GM21529 (cell line): ENCODE measurements at regions not wholly inside any gene's neighbourhood (a gene's known extent, or its start where the extent isn't known, plus 50 kb on each side); places are given as distances from the start of the nearest gene placed in this dataset.

Experiments
- ATAC-seq: cut with Tn5 transposase; IDR thresholded peaks from one replicate; pipeline ENCODE4 v1.9.1; 2021; ENCODE audit not compliant: unreplicated experiment

- ATAC-seq: no peak
These were observed 51.0 kb upstream of the VEGFC start for GRCh38 chr4:176843710-176844109.

DNA sequence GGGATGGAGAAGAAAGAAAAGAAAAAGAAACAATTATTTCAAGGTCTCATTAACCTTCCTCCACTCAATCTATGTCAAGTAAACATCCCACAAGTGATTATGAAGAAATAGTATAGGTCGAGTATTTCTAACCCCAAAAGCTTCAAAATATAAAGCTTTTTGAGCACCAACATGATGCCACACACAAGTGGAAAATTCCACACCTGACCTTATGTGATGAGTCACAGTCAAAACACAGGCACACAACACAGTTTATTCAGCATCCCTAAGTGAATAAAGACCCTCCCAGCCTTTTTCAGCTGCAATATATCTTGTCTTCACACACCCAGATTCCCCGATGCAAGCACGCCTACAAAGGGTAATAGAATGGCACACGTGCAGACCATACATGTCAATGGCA lies 51.7 kb upstream of the VEGFC start:
- ATAC-seq: no peak

DNA sequence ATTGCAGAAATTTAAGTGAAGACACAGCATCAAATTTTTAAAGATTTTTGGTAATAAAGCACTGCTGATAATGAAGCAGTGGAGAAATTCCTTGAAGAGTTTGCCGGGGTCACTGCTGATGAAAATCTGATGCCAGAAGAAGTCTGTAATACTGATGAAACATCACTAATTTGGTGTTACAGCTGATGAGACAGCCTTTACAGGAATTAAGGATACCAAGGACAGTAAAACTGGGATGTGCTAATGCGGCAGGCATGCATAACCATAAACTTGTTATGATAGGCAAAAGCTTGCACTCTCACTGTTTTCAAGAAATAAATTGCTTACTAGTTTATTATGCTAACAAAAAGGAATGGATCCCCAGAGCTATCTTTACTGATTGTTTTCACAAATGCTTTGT lies 52.9 kb upstream of the VEGFC start:
- no peak for ATAC-seq

DNA sequence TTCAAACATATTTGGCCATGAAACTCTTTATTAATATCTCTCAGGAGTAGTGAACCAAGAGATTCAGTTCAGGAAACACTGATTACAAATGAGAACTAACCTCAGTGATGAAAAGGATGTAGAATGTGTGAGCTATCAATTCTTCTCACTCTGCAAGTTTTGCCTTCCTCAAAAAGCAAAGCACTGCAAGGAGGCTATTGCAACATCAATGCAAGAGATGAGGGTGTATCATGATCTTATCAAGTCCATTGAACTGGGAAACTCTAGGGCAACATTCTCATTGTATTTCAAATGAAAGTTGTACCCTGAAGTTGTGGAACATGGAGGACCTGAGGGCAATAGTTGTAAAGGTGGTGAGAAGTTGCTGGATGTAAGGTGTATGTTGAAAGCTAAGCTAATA lies 56.4 kb upstream of the VEGFC start:
- ATAC-seq: no peak

DNA sequence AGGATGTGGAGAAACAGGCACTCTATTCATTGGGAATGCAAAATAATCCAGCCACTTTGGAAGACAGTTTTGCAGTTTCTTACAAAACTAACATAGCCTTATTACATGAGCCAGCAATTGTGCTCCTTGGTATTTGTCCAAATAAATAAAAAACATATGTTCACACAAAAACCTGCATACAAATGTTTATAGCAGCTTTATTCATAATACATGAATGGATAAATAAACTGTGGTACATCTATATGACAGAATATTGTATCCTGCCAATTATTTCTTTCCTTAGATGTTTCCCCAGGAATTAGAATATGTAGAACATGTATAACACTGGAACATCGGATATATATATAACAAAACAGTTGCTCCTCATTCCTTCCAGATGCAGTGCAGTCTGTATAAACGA lies 57.7 kb upstream of the VEGFC start:
- ATAC-seq: no peak

DNA sequence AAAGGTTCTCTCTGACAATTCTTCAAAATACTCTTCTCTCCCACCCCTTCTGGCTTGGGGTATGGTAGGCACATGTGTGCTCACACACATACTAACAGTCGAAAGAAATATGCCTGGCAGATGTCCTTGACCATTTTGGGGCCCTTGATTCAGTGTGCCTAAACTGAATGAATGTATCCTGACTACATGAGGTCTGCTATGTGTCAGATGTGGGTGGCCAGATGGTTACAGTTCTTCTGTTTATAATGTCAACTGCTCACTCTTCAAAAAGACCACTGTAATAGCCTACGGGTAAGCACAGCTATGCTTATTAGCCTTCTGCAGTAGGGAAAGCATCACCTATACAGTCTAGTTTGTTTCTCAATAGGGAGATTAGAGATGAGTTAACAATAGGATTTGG lies 63.7 kb upstream of the VEGFC start:
- ATAC-seq: no peak

DNA sequence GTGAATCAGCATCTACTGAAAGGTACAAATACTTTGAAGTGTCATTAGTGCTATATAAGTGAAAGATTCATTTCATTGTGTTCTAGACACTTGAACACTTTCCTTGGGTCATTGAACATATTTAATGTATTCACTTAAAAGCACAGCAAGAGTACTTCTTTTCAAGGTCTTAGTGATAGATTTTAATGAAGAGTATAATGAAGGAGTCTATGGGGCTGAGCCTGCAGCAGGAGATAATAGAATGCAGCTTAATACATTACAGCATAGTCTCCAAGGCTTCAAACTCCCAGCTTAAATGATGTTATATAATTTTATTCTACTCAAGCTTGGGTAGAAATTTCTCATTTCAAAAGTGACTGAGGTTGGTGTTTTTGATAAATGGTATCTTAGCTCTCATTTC lies 66.1 kb upstream of the VEGFC start:
- no peak for ATAC-seq

- no peak for ATAC-seq
These were observed 71.5 kb upstream of the VEGFC start for GRCh38 chr4:176864238-176864637.

GRCh38 chr4:176868676-176869075 lies 76.0 kb upstream of the VEGFC start:
- no peak for ATAC-seq

DNA sequence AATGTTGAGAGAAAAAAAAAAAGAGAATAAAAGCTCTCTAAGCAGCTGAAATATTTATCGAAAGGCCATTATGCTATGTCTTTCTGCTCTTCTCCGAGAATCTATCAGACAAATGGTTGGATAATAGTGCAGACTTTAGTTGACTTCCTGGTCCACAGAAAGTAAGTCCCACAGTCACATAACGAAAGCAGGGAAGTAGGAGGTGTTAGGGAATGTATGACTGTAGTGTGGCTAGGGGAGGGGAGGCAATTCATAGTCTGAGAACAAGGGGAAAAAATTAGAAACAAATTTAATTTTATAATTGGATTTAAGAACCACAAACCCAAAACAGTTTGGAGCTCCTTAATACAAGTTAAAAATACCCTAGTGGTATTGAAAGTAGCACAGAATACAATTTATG lies 79.7 kb upstream of the VEGFC start:
- no peak for ATAC-seq

DNA sequence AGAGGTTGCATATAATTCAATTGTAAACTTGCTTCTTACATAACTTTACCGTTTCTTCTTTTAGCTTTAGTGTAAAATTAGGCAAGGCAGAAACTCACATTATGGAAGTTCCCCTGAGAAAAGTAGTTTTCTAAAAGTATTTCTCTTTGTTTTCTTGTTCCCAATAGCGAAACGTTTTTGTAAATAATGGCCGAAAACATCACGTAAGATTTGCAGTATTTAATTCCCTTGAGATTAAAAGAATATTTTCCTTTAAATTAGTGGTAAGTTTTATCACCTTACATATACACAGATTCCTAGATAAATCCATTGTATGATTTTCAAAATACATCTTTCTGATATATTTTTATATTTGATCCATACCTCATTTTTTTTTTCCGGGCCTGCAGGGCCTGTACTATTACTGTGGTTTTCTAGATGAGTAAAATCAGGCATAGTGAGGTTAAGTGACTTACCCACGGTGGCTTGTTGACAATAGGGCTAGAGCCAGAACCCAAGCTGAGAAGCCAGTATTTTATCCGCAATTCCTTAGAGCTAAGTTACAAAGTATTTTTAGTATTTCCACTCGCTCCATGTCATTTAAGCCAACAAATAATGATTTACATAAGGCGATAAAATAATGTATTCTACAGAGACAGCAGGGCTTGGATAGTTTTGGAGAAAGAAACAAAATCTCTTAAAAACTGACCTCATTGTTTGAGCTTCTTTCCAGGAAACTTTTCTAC lies 82.2 kb upstream of the VEGFC start:
- no peak for ATAC-seq

DNA sequence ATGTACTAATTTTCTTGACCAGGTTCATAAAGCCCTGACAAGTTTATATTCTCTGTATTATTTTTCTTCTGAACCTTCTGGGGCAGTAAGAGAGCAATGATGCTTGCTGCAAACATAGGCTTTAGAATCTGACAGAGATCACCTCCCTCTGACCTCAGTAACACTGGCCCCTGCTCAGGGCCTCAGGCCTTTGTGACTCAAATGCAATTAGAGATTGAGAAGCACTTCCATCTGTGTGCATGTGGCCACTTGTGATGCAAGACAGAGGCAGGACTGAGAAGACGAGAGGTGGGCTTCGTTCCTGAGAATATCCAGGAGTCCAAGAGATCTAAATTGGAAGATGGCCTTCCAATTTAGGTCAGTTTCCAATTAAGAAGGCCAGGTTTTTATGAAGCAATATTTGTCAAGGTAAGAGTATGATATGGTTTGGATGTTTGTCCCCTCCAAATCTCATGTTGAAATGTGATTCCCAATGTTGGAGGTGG lies 82.8 kb upstream of the VEGFC start:
- no peak for ATAC-seq

GRCh38 chr4:176879380-176880116 lies 86.8 kb upstream of the VEGFC start:
- no peak for ATAC-seq

DNA sequence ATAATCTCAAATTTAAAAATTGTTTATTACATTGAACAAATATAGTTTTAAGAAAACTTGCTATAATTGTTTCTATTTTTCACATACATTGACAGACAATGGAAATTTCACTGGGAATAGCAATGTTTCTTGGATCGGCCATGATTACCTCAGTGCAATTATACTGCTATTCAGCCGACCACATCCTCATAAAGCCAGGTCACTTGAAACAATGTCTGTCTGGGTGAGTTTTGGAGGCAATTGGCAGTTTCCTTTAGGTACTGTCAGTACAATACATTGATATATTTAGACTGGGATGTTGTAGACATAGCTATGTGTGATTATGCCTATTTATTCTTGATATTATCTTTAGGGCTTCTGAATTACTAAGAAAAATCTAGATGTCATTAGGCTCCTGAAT lies 89.5 kb upstream of the VEGFC start:
- ATAC-seq: no peak

DNA sequence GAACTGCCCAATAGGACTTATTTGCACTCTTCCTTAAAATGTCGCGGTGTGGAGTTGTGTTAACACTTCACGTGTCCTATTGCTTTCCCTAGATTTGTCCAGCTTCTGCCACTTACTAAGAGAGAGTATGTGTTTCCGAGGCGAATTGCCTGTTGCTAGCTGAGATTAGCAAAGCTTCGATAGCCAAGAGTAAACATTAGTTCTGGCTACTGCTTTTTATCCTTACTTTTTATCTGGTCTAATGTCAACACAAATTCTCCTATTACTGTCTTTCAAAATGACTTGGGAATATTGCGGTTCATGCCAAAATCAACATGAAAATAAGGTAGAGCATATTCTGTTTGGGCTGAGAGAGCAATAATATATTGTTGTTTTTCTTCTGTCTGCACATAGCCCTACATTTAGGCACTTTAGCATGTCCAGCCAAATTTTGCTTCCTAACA lies 90.4 kb upstream of the VEGFC start:
- ATAC-seq: no peak

DNA sequence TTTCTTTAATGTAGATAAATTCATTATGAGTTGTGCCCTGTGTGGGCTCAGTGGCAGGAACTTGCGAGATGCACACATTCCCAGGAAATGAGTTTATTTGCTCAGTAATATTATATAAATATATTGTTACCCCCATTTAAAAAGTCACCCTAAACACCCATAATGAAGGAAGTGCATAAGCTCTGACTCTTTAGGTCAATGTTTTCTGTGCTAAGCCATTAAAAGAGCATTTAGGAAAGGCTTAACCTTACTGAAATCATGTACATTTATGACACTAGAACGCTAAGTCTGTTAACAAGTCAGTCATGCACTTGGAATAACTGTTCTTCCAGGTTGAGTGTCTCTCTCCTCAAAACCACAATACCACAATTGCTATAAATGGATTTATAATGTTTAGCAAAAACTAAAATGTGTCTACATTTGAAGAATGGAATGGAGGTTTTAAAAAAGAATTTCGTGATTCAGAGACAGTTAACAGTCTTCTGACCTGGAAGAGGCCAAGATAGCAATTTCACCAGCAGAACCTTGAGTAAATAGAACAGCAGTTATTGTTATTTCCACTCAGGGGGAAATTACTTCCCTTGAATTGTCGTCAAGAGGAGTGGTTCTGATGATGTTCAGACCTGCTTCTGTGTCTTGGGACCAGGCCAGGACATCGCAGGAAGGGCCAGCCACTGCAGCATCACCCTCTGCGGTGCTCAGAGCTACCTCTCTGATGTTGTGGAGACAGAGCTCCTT lies 91.1 kb upstream of the VEGFC start:
- no peak for ATAC-seq

GRCh38 chr4:176885224-176885623 lies 92.5 kb upstream of the VEGFC start:
- ATAC-seq: no peak

DNA sequence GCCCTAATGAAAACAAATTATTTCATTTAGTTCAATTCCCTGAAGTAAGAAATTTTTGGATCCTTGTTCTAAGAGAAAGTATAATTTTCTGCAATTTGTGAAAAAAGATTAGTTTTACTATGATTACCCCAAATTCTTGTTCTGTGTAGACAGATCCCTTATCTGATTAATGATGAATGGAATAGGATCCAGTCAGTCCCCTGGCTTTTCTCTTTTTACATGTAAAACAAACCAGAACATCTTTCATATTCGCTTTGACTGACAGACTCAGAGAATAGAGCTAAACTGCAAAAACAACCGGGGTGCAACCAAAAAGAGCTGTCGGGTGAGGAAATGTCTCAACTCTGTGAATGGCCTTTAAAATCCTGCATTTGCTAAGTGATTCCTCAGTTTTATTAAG lies 93.4 kb upstream of the VEGFC start:
- ATAC-seq: no peak

- ATAC-seq: no peak
These were observed 97.1 kb upstream of the VEGFC start for GRCh38 chr4:176889776-176890175.

GRCh38 chr4:176894498-176894897 lies 101.8 kb upstream of the VEGFC start:
- no peak for ATAC-seq

GRCh38 chr4:176896211-176896610 lies 103.5 kb upstream of the VEGFC start:
- ATAC-seq: no peak

DNA sequence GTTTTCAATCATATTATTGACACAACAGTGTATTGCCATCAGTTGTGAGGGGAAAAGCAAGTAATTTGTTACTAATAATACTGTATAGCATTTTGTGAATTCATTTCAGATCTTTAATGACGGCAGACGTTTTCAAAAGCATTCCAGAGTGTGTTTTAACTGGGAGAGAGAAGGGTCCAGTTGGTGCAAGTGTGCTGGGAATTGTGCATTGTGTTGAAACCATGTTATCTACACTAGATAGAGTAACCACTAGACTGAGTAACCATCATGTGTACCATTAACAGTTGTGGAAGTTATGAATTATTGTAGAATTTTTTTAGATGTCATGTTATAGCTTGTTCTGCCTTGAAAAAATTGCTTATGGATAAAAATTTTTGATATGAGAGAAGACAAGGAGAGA lies 104.5 kb upstream of the VEGFC start:
- no peak for ATAC-seq
